Mammary epithelial cell (primary cell): ENCODE measurements at regions not wholly inside any gene's neighbourhood (a gene's known extent, or its start where the extent isn't known, plus 50 kb on each side); places are given as distances from the start of the nearest gene placed in this dataset.

Experiments
- EZH2 ChIP-seq: IDR thresholded peaks from 2 replicates; pipeline ENCODE4 v1.6.1; 2012; ENCODE audit warnings: low read length, inconsistent platforms, borderline replicate concordance
- TF ChIP-seq, protein P1 (sequence below), 2 donors: IDR thresholded peaks in 1 of 2; conservative IDR thresholded peaks in 1 of 2; 2 replicates each; pipeline ENCODE4 v1.5.1; 2011 to 2012; ENCODE audit warnings: inconsistent platforms in 2 of 2, low read length in 2 of 2, mild to moderate bottlenecking in 2 of 2, control low read depth in 1 of 2, low read depth in 1 of 2; ENCODE audit not compliant: insufficient read depth in 1 of 2; ENCODE audit errors: extremely low read depth in 1 of 2

DNA sequence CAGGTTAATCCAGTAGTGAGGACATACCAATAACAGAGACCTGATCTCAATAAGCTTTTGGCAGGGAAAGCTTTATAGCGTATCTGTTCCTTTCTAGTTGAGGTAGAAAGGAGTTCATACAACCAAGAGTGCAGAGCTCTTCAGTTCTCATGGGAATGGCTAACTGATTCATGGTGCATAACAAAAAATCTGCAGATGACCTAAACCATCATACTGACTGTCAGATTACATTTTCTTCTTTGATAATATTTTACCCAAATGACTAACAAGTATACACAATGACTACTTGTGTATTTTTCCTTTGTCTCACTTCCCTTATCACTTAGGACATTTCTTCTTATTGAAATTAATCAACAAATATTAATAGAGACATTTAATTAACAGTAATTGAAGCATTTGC lies 140.0 kb upstream of the SERTAD2 start:
- TF ChIP-seq, protein P1, sequence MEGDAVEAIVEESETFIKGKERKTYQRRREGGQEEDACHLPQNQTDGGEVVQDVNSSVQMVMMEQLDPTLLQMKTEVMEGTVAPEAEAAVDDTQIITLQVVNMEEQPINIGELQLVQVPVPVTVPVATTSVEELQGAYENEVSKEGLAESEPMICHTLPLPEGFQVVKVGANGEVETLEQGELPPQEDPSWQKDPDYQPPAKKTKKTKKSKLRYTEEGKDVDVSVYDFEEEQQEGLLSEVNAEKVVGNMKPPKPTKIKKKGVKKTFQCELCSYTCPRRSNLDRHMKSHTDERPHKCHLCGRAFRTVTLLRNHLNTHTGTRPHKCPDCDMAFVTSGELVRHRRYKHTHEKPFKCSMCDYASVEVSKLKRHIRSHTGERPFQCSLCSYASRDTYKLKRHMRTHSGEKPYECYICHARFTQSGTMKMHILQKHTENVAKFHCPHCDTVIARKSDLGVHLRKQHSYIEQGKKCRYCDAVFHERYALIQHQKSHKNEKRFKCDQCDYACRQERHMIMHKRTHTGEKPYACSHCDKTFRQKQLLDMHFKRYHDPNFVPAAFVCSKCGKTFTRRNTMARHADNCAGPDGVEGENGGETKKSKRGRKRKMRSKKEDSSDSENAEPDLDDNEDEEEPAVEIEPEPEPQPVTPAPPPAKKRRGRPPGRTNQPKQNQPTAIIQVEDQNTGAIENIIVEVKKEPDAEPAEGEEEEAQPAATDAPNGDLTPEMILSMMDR (conservative IDR thresholded peaks at IDR 0.05 in 1 of 2, IDR thresholded peaks at IDR 0.05 in 1 of 2; ENCODE audit: extremely low read depth in 1 of 2, insufficient read depth in 1 of 2, low read depth in 1 of 2, low read length in 2 of 2) = no peak
- no peak for TF ChIP-seq EZH2
